Nephron (organoid): ENCODE measurements at regions not wholly inside any gene's neighbourhood (a gene's known extent, or its start where the extent isn't known, plus 50 kb on each side); places are given as distances from the start of the nearest gene placed in this dataset.
"Not testable (repeated sequence)": the region's sequence is repeated elsewhere in the genome, so short reads cannot be mapped to it uniquely, and the experiment has no call there.

Source experiments
- H3K27ac Mint-ChIP-seq, 3 experiments: 2 replicates each; pipeline ENCODE4 v1.8.0; 2020; ENCODE audit warnings: mixed read lengths in 3 of 3, mild to moderate bottlenecking in 2 of 3, moderate library complexity in 1 of 3
- H3K27me3 Mint-ChIP-seq: 2 replicates; pipeline ENCODE4 v1.8.0; 2021; ENCODE audit warnings: low read depth, mild to moderate bottlenecking, moderate library complexity, mixed read lengths
- H3K36me3 Mint-ChIP-seq: 2 replicates; pipeline ENCODE4 v1.8.0; 2020; ENCODE audit warnings: low read depth, mixed read lengths
- H3K4me1 Mint-ChIP-seq: 2 replicates; pipeline ENCODE4 v1.8.0; 2020; ENCODE audit warnings: mixed read lengths
- H3K4me3 Mint-ChIP-seq, 3 experiments: 2 replicates each; pipeline ENCODE4 v1.8.0; 2020; ENCODE audit warnings: mild to moderate bottlenecking in 3 of 3, mixed read lengths in 3 of 3, moderate library complexity in 2 of 3
- H3K9me3 Mint-ChIP-seq: 2 replicates; pipeline ENCODE4 v1.8.0; 2020; ENCODE audit warnings: mixed read lengths
- CTCF ChIP-seq, 3 experiments: fragments of 200-600 bp; sonication (generic); IDR thresholded peaks; one replicate each; pipeline ENCODE4 v1.5.0; 2021; ENCODE audit warnings: antibody characterized with exemption in 3 of 3; ENCODE audit not compliant: unreplicated experiment in 3 of 3

- no peak overlapping the region for H3K4me3 Mint-ChIP-seq
- TF ChIP-seq CTCF (IDR thresholded peaks at IDR 0.05; ENCODE audit: unreplicated experiment in 3 of 3) = no peak
- H3K9me3 Mint-ChIP-seq = peaks cover 14% of the 10 kb centered on the region
- H3K36me3 Mint-ChIP-seq = no peaks in the 10 kb centered on the region
- no peaks in the 10 kb centered on the region for H3K4me1 Mint-ChIP-seq
- H3K27me3 Mint-ChIP-seq = no peaks in the 10 kb centered on the region
- no peak overlapping the region for H3K27ac Mint-ChIP-seq
Measured at GRCh38 chr3:21954709-21955108, 203.7 kb upstream of the ZNF385D start.

- Mint-ChIP-seq H3K27me3 (no peaks in the 10 kb centered on the region), H3K4me1 (peaks cover 4% of the 10 kb centered on the region), H3K27ac (no peak overlapping the region), H3K4me3 (no peak overlapping the region), H3K9me3 (peaks cover 10% of the 10 kb centered on the region), H3K36me3 (no peaks in the 10 kb centered on the region)
- no peak for TF ChIP-seq CTCF (IDR thresholded peaks at IDR 0.05; ENCODE audit: unreplicated experiment in 3 of 3)
Measured at GRCh38 chr3:21955406-21955805, 204.4 kb upstream of the ZNF385D start.

- H3K36me3 Mint-ChIP-seq = no peaks in the 10 kb centered on the region
- peak overlapping the region in 2 of 3 experiments; percentile 26 to 67 for H3K27ac Mint-ChIP-seq
- H3K4me3 Mint-ChIP-seq = no peak overlapping the region
- H3K9me3 Mint-ChIP-seq = no peaks in the 10 kb centered on the region
- no peak for TF ChIP-seq CTCF (IDR thresholded peaks at IDR 0.05; ENCODE audit: unreplicated experiment in 3 of 3)
- H3K27me3 Mint-ChIP-seq = no peaks in the 10 kb centered on the region
- peaks cover 28% of the 10 kb centered on the region for H3K4me1 Mint-ChIP-seq
Measured at GRCh38 chr3:21960033-21960432, 209.0 kb upstream of the ZNF385D start.

- Mint-ChIP-seq H3K4me3 (no peak overlapping the region), H3K36me3 (no peaks in the 10 kb centered on the region), H3K4me1 (peaks cover 28% of the 10 kb centered on the region), H3K27ac (peak overlapping the region in 1 of 3 experiments; percentile 16), H3K9me3 (no peaks in the 10 kb centered on the region), H3K27me3 (no peaks in the 10 kb centered on the region)
- no peak for TF ChIP-seq CTCF (IDR thresholded peaks at IDR 0.05; ENCODE audit: unreplicated experiment in 3 of 3)
Measured at GRCh38 chr3:21962456-21962855, 211.4 kb upstream of the ZNF385D start.

GRCh38 chr3:21966457-21966856 lies 215.4 kb upstream of the ZNF385D start:
- H3K4me1 Mint-ChIP-seq = peaks cover 18% of the 10 kb centered on the region
- not testable (repeated sequence) for H3K9me3 Mint-ChIP-seq, H3K27ac Mint-ChIP-seq, H3K27me3 Mint-ChIP-seq, H3K4me3 Mint-ChIP-seq, H3K36me3 Mint-ChIP-seq

- Mint-ChIP-seq H3K27me3 (no peaks in the 10 kb centered on the region), H3K9me3 (peaks cover 11% of the 10 kb centered on the region), H3K36me3 (no peaks in the 10 kb centered on the region), H3K27ac (no peak overlapping the region), H3K4me1 (no peaks in the 10 kb centered on the region), H3K4me3 (no peak overlapping the region)
- no peak for TF ChIP-seq CTCF (IDR thresholded peaks at IDR 0.05; ENCODE audit: unreplicated experiment in 3 of 3)
Measured at GRCh38 chr3:21979706-21980105, 228.7 kb upstream of the ZNF385D start.
